Adrenal gland (tissue), 9 donors: ENCODE measurements at regions not wholly inside any gene's neighbourhood (a gene's known extent, or its start where the extent isn't known, plus 50 kb on each side); places are given as distances from the start of the nearest gene placed in this dataset.
"Not testable (repeated sequence)": the region's sequence is repeated elsewhere in the genome, so short reads cannot be mapped to it uniquely, and the experiment has no call there.

ENCODE experiments used
- DNase-seq, 7 donors: peaks; one replicate each; pipeline ENCODE4 v3.0.0-alpha.2; 2019 to 2020
- H3K27ac ChIP-seq, 5 donors: fragments of 200-600 bp; sonication (generic) in 4 of 5; 1 replicate in 3 of 5; 2 replicates in 2 of 5; pipeline versions ENCODE4 v1.5.1 to v1.8.0; 2016 to 2020; ENCODE audit warnings: mild to moderate bottlenecking in 1 of 5
- H3K27me3 ChIP-seq: fragments of 200-600 bp; 2 replicates; pipeline ENCODE4 v1.8.0; 2021
- H3K36me3 ChIP-seq, 2 donors: fragments of 200-600 bp; replicated peaks in 1 of 2; 1 replicate in 1 of 2; 2 replicates in 1 of 2; pipeline versions ENCODE4 v1.5.1 to v1.8.0; 2018 to 2022
- H3K4me1 ChIP-seq, 2 donors: fragments of 200-600 bp; replicated peaks in 1 of 2; 1 replicate in 1 of 2; 2 replicates in 1 of 2; pipeline versions ENCODE4 v1.5.1 to v1.8.0; 2018 to 2021
- H3K4me3 ChIP-seq, 4 donors: fragments of 200-600 bp; sonication (generic) in 3 of 4; one replicate each; pipeline ENCODE4 v1.5.1; 2016 to 2018
- H3K9me3 ChIP-seq, 3 donors: fragments of 200-600 bp; sonication (generic) in 1 of 3; replicated peaks in 1 of 3; 1 replicate in 2 of 3; 2 replicates in 1 of 3; pipeline versions ENCODE4 v1.5.1 to v1.8.0; 2016 to 2021
- POLR2A ChIP-seq, 2 donors: fragments of 450-650 bp; IDR thresholded peaks; one replicate each; pipeline ENCODE4 v1.6.1; 2017; ENCODE audit warnings: antibody characterized with exemption in 2 of 2, mild to moderate bottlenecking in 2 of 2, moderate library complexity in 1 of 2
- WGBS, 4 donors: extraction: QIAGEN DNeasy Blood & Tissue Kit in 2 of 4; methylation state at CpG; one replicate each; pipeline versions ENCODE4 v1.1.5 to v1.1.7; 2013 to 2017; 5-methylcytosine and 5-hydroxymethylcytosine counted together
- intact Hi-C, 2 donors: fragments of 100-400 bp; cut with DNase I; formaldehyde crosslinking; loops; one replicate each; pipeline versions ENCODE4 v1.14.1 to v1.15.0; 2022 to 2023
- TF ChIP-seq, protein P1 (sequence below), 6 experiments: fragments of 450-650 bp in 4 of 6; fragments of 200-600 bp in 2 of 6; sonication (generic) in 1 of 6; IDR thresholded peaks; 1 replicate in 5 of 6; 2 replicates in 1 of 6; pipeline versions ENCODE4 v1.5.1 to v1.8.0; 2016 to 2021; ENCODE audit warnings: antibody characterized with exemption in 6 of 6, mild to moderate bottlenecking in 2 of 6, moderate library complexity in 1 of 6
- donor health status: healthy with polysubstance abuse.
- donor health status: Bipolar disorder and iron deficiency.
- donor health status: DM: yes; HTN: yes; CAD: no.
- donor health status: DM: no; HTN: no; CAD: no.
- donor health status: DM: no; HTN: no; CAD: no.

DNA sequence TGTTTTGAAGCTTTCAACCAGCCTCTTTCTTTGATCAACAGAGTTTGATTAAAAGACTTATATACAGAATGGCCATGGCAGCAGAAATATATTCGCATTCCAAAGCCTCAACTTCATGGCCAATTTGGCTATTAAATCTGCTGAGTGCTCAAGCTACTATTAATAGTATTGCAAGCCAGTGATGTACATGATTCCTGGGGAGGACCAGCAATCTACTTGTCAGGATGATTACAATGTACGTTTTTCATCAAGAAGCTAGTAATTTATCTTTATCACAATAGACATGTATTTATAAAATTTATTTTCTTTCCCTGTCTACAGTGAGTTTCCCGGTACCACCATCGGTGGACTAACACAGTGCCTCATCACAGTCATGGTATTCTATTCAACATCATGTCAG is 515.5 kb downstream of the AMY1C start:
- no peak overlapping the region for H3K4me3 ChIP-seq
- intact Hi-C loops, result no loop called here
- WGBS, 4 donors, result 69 to 78% (median 74%) methylated on average over 4 of the region's 4 CpGs
- H3K27ac ChIP-seq, result no peak overlapping the region
- H3K9me3 ChIP-seq, result no peaks in the 10 kb centered on the region
- no peak for TF ChIP-seq POLR2A (IDR thresholded peaks at IDR 0.05)
- TF ChIP-seq, protein P1, sequence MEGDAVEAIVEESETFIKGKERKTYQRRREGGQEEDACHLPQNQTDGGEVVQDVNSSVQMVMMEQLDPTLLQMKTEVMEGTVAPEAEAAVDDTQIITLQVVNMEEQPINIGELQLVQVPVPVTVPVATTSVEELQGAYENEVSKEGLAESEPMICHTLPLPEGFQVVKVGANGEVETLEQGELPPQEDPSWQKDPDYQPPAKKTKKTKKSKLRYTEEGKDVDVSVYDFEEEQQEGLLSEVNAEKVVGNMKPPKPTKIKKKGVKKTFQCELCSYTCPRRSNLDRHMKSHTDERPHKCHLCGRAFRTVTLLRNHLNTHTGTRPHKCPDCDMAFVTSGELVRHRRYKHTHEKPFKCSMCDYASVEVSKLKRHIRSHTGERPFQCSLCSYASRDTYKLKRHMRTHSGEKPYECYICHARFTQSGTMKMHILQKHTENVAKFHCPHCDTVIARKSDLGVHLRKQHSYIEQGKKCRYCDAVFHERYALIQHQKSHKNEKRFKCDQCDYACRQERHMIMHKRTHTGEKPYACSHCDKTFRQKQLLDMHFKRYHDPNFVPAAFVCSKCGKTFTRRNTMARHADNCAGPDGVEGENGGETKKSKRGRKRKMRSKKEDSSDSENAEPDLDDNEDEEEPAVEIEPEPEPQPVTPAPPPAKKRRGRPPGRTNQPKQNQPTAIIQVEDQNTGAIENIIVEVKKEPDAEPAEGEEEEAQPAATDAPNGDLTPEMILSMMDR (IDR thresholded peaks at IDR 0.05), result no peak
- DNase-seq, result no peak
- no peaks in the 10 kb centered on the region for H3K36me3 ChIP-seq
- no peaks in the 10 kb centered on the region for H3K27me3 ChIP-seq
- H3K4me1 ChIP-seq, result no peaks in the 10 kb centered on the region

DNA sequence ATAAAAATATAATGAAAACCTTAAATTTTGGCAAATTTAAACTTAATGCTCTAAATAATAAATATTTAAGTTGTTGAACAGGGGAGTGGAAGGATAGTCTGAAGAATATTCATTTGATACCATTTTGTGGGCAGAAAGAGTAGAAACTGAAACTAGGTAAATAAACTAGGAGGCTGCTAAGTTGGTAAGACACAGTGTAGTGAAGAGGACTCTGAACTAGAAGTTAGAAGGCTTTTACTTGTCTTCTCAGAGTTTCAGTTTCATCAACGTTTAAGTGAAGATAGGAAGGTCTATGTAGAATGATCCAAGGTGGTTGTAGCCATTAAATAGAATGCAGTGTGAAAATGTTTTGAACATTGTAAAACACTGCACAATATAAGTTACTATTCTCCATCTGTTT is 516.9 kb downstream of the AMY1C start:
- Histone ChIP-seq H3K4me1 (no peaks in the 10 kb centered on the region), H3K36me3 (no peaks in the 10 kb centered on the region), H3K4me3 (no peak overlapping the region), H3K27ac (no peak overlapping the region), H3K9me3 (no peaks in the 10 kb centered on the region), H3K27me3 (no peaks in the 10 kb centered on the region)
- WGBS, 4 donors, result 36 to 48% (median 41%) methylated on average over 1 of the region's 1 CpG
- DNase-seq, result no peak
- no peak for TF ChIP-seq POLR2A (IDR thresholded peaks at IDR 0.05)
- TF ChIP-seq, protein P1 (IDR thresholded peaks at IDR 0.05), result no peak
- intact Hi-C loops, result no loop called here

DNA sequence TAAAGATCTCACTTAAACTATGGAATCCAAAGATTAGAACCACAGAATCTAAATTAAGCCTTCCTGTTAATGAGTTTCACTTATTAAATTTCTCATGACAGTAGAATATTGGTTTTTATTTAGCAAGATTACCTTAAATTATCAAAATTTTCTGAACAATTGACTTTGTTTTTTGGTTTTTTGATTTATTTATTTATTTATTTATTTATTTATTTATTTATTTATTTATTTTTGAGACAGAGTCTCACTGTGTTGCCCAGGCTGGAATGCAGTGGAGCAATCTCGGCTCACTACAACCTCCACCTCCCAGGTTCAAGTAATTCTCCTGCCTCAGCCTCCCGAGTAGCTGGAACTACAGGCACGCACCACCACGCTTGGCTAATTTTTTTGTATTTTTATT is 538.6 kb downstream of the AMY1C start:
- H3K27me3 ChIP-seq, H3K4me3 ChIP-seq, DNase-seq, H3K4me1 ChIP-seq, H3K36me3 ChIP-seq, H3K9me3 ChIP-seq, intact Hi-C loops, H3K27ac ChIP-seq: not testable (repeated sequence)
- WGBS, 4 donors, result 81 to 94% (median 89%) methylated on average over 4 of the region's 4 CpGs

DNA sequence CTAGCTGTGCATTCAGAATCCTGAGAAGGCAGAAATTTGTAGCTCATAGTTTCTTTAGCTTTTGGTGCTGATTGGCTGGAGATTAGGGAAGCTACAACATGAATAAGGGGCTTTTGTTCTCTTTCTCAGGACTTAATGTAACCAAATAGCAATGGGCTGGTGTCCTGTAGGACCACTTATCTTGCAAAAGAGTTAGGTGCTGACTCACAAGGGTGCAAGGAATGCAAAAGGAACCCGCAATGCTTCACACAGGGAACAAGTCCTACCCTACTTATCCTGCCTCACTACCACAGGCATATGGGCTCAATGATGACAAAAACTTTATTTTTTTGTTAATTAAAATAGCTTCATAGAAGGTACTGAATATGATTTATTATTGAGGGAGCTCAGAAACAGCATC is 541.5 kb downstream of the AMY1C start:
- H3K36me3 ChIP-seq, result no peaks in the 10 kb centered on the region
- H3K4me1 ChIP-seq, result no peaks in the 10 kb centered on the region
- no peak overlapping the region for H3K4me3 ChIP-seq
- H3K9me3 ChIP-seq, result no peaks in the 10 kb centered on the region
- intact Hi-C loops, result no loop called here
- no peak for DNase-seq
- WGBS, 4 donors, result 0 to 43% (median 20%) methylated on average over 1 of the region's 1 CpG
- H3K27me3 ChIP-seq, result no peaks in the 10 kb centered on the region
- no peak overlapping the region for H3K27ac ChIP-seq
- TF ChIP-seq, protein P1 (IDR thresholded peaks at IDR 0.05), result no peak
- TF ChIP-seq POLR2A (IDR thresholded peaks at IDR 0.05), result no peak

DNA sequence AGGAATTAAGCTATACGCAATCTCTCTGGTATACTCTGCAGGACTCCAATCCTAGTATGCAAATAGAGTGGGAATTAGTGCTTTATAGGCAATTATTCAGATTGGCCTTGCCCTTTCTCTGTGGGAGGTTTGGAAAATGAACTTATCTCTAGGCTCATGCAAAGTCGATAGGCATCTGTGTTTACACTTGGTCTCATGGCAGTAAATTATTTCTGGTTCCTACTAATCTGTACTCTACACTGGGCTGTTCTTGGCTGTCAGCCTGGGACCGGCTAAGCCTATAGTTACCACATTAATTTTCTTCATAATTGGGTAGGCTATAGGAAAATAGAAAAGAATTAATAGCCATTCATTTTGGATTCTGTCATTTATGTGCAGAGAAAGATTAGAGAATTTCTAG is 544.6 kb downstream of the AMY1C start:
- no peak overlapping the region for H3K27ac ChIP-seq
- no peaks in the 10 kb centered on the region for H3K4me1 ChIP-seq
- no peak for TF ChIP-seq POLR2A (IDR thresholded peaks at IDR 0.05)
- no peak overlapping the region for H3K4me3 ChIP-seq
- no peaks in the 10 kb centered on the region for H3K36me3 ChIP-seq
- H3K27me3 ChIP-seq, result no peaks in the 10 kb centered on the region
- no peak for DNase-seq
- intact Hi-C loops, result no loop called here
- no peaks in the 10 kb centered on the region for H3K9me3 ChIP-seq
- WGBS, 4 donors, result 31 to 36% (median 33%) methylated on average over 3 of the region's 3 CpGs
